Mesenchymal stem cell (in vitro differentiated cells and primary cell): ENCODE measurements at regions not wholly inside any gene's neighbourhood (a gene's known extent, or its start where the extent isn't known, plus 50 kb on each side); places are given as distances from the start of the nearest gene placed in this dataset.

Source experiments
- DNase-seq: peaks from one replicate; pipeline ENCODE4 v3.0.0-alpha.2; 2013
- H2AFZ ChIP-seq: one replicate; pipeline ENCODE4 v1.6.1; 2013; ENCODE audit warnings: low read depth, mild to moderate bottlenecking, control low read depth, inconsistent platforms, low read length, moderate library complexity
- H2AK5ac ChIP-seq: 2 replicates; pipeline ENCODE4 v1.6.1; 2013; ENCODE audit warnings: low read length, moderate library complexity, mild to moderate bottlenecking, inconsistent platforms; ENCODE audit not compliant: severe bottlenecking
- H2BK120ac ChIP-seq: one replicate; pipeline ENCODE4 v1.6.1; 2013; ENCODE audit warnings: low read depth, mild to moderate bottlenecking, inconsistent platforms, low read length, moderate library complexity
- H2BK12ac ChIP-seq, 2 experiments: one replicate each; pipeline ENCODE4 v1.6.1; 2013; ENCODE audit warnings: inconsistent platforms in 2 of 2, low read length in 2 of 2, mild to moderate bottlenecking in 2 of 2, moderate library complexity in 2 of 2, control low read depth in 1 of 2
- H2BK15ac ChIP-seq: one replicate; pipeline ENCODE4 v1.6.1; 2013; ENCODE audit warnings: mild to moderate bottlenecking, low read depth, inconsistent platforms; ENCODE audit not compliant: poor library complexity, severe bottlenecking
- H2BK5ac ChIP-seq: 2 replicates; pipeline ENCODE4 v1.6.1; 2013; ENCODE audit warnings: low read depth, mild to moderate bottlenecking, low read length, control low read depth, inconsistent platforms; ENCODE audit not compliant: poor library complexity, severe bottlenecking
- H3K14ac ChIP-seq, 2 experiments: one replicate each; pipeline ENCODE4 v1.6.1; 2013; ENCODE audit warnings: inconsistent platforms in 2 of 2, low read length in 2 of 2, control low read depth in 1 of 2, mild to moderate bottlenecking in 1 of 2, moderate library complexity in 1 of 2
- H3K18ac ChIP-seq, 2 experiments: one replicate each; pipeline ENCODE4 v1.6.1; 2013; ENCODE audit warnings: inconsistent platforms in 2 of 2, low read length in 2 of 2, control low read depth in 1 of 2, low read depth in 1 of 2, mild to moderate bottlenecking in 1 of 2
- H3K23ac ChIP-seq, 2 experiments: one replicate each; pipeline ENCODE4 v1.6.1; 2013; ENCODE audit warnings: inconsistent platforms in 2 of 2, low read length in 2 of 2, mild to moderate bottlenecking in 2 of 2, moderate library complexity in 2 of 2, control low read depth in 1 of 2
- H3K27ac ChIP-seq: 2 replicates; pipeline ENCODE4 v1.5.1; 2013; ENCODE audit warnings: mild to moderate bottlenecking, moderate library complexity, low read length, control low read depth, inconsistent platforms; ENCODE audit not compliant: poor library complexity, severe bottlenecking
- H3K27me3 ChIP-seq, 2 experiments: 2 replicates each; pipeline versions ENCODE4 v1.6.1 to v1.7.0; 2013; ENCODE audit warnings: low read length in 2 of 2, mild to moderate bottlenecking in 2 of 2, moderate library complexity in 2 of 2, control low read depth in 1 of 2, inconsistent platforms in 1 of 2; ENCODE audit not compliant: control insufficient read depth in 1 of 2, insufficient read depth in 1 of 2
- H3K36me3 ChIP-seq, 2 experiments: 2 replicates each; pipeline versions ENCODE4 v1.6.1 to v1.7.0; 2013; ENCODE audit warnings: low read length in 2 of 2, control low read depth in 1 of 2, inconsistent platforms in 1 of 2, low read depth in 1 of 2, mild to moderate bottlenecking in 1 of 2; ENCODE audit not compliant: insufficient read depth in 2 of 2, control insufficient read depth in 1 of 2
- H3K4ac ChIP-seq, 2 experiments: one replicate each; pipeline ENCODE4 v1.6.1; 2013; ENCODE audit warnings: inconsistent platforms in 2 of 2, low read length in 2 of 2, mild to moderate bottlenecking in 2 of 2, moderate library complexity in 2 of 2, control low read depth in 1 of 2, low read depth in 1 of 2
- H3K4me1 ChIP-seq: 2 replicates; pipeline ENCODE4 v1.6.1; 2013; ENCODE audit warnings: low read depth, low read length, control low read depth; ENCODE audit not compliant: control insufficient read depth, insufficient read depth
- H3K4me2 ChIP-seq: 2 replicates; pipeline ENCODE4 v1.6.1; 2013; ENCODE audit warnings: low read length, mild to moderate bottlenecking, inconsistent platforms; ENCODE audit not compliant: poor library complexity, severe bottlenecking
- H3K4me3 ChIP-seq, 2 experiments: 2 replicates each; pipeline versions ENCODE4 v1.5.1 to v1.7.0; 2013; ENCODE audit warnings: low read length in 2 of 2, mild to moderate bottlenecking in 2 of 2, control low read depth in 1 of 2, low read depth in 1 of 2; ENCODE audit not compliant: insufficient read depth in 1 of 2
- H3K79me1 ChIP-seq: replicated peaks from 2 replicates; pipeline ENCODE4 v1.6.1; 2013; ENCODE audit warnings: mild to moderate bottlenecking, control low read depth, low read length, inconsistent platforms; ENCODE audit not compliant: poor library complexity, severe bottlenecking
- H3K9ac ChIP-seq: 2 replicates; pipeline ENCODE4 v1.7.0; 2013; ENCODE audit warnings: mild to moderate bottlenecking, low read length, moderate library complexity
- H3K9me3 ChIP-seq: 2 replicates; pipeline ENCODE4 v1.7.0; 2013; ENCODE audit warnings: mild to moderate bottlenecking, low read length; ENCODE audit not compliant: control insufficient read depth
- H4K8ac ChIP-seq: one replicate; pipeline ENCODE4 v1.6.1; 2013; ENCODE audit warnings: inconsistent platforms, mild to moderate bottlenecking, low read length, moderate library complexity
- H4K91ac ChIP-seq: one replicate; pipeline ENCODE4 v1.6.1; 2013; ENCODE audit warnings: mild to moderate bottlenecking, low read length, inconsistent platforms
- WGBS: methylation state at CpG from one replicate; pipeline ENCODE4 v1.1.7; 2013; ENCODE audit warnings: mixed read lengths; 5-methylcytosine and 5-hydroxymethylcytosine counted together

GRCh38 chr18:10033016-10033399, 119.2 kb downstream of the VAPA start:
- H3K18ac ChIP-seq: peak overlapping the region in 1 of 2 experiments; percentile 48
- H2BK15ac ChIP-seq: peak overlapping the region; percentile 65
- no peak overlapping the region for H2AK5ac ChIP-seq
- peak overlapping the region; percentile 55 for H4K91ac ChIP-seq
- H3K4me3 ChIP-seq: no peak overlapping the region
- H2BK120ac ChIP-seq: no peak overlapping the region
- no peak overlapping the region for H3K27ac ChIP-seq
- H3K36me3 ChIP-seq: no peaks in the 10 kb centered on the region
- H3K4me2 ChIP-seq: no peak overlapping the region
- peak overlapping the region; percentile 15 to 57 for H2BK12ac ChIP-seq
- H3K4ac ChIP-seq: peak overlapping the region in 1 of 2 experiments; percentile 9
- H2AFZ ChIP-seq: no peak overlapping the region
- no peak overlapping the region for H3K14ac ChIP-seq
- peaks cover 6% of the 10 kb centered on the region for H3K4me1 ChIP-seq
- no peaks in the 10 kb centered on the region for H3K79me1 ChIP-seq
- WGBS: 96% methylated on average over 9 of the region's 9 CpGs
- no peak overlapping the region for H2BK5ac ChIP-seq
- no peaks in the 10 kb centered on the region for H3K9me3 ChIP-seq
- no peak for DNase-seq
- no peaks in the 10 kb centered on the region for H3K27me3 ChIP-seq
- H3K23ac ChIP-seq: no peak overlapping the region
- no peak overlapping the region for H4K8ac ChIP-seq
- no peak overlapping the region for H3K9ac ChIP-seq

DNA sequence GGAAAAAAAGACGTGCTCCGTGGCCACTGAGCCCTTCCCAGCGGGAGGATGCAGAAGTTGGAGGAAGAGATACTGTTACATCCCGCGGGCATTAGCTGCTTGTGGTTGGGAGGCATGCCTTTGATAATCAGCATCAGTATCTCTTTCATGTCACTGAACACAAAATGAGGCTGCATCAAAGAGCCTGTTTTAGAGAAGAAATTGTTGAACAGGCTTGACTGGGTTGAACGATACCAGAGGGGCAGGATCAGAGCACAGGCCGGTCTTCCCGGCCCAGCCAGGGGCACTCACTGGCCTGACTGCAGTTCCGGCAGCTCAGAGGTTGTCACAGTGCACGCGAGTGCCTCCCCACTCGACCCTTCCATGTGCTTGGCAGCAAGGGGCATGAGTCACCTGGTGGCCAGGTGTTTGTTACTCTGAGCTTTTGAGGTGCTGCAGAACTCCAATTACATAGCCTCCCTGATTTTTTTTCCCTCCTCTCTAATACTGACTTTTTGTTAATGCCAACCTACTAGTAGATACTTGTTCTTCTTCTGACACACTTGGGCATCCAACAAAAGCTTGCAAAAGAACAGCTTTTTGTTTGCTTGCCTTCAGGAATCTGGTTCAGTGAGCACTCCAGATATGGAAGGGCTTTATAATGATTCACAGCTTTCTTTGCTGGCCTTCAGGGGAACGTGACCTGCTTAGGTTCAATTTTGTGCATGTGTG, 121.6 kb downstream of the VAPA start:
- H2BK15ac ChIP-seq: peak overlapping the region; percentile 26
- no peak overlapping the region for H3K27ac ChIP-seq
- H2BK120ac ChIP-seq: no peak overlapping the region
- H3K27me3 ChIP-seq: no peaks in the 10 kb centered on the region
- no peak for DNase-seq
- WGBS: 72% methylated on average over 11 of the region's 13 CpGs
- H3K4me2 ChIP-seq: no peak overlapping the region
- H3K36me3 ChIP-seq: no peaks in the 10 kb centered on the region
- no peak overlapping the region for H2AK5ac ChIP-seq
- H2BK5ac ChIP-seq: no peak overlapping the region
- H4K8ac ChIP-seq: peak overlapping the region; percentile 89
- peak overlapping the region; percentile 80 to 84 for H3K4ac ChIP-seq
- peaks cover 6% of the 10 kb centered on the region for H3K4me1 ChIP-seq
- H3K9ac ChIP-seq: peak overlapping the region; percentile 27
- H2BK12ac ChIP-seq: peak overlapping the region; percentile 85 to 100
- H3K18ac ChIP-seq: peak overlapping the region; percentile 69 to 82
- no peak overlapping the region for H3K23ac ChIP-seq
- peak overlapping the region; percentile 30 for H2AFZ ChIP-seq
- no peaks in the 10 kb centered on the region for H3K79me1 ChIP-seq
- no peaks in the 10 kb centered on the region for H3K9me3 ChIP-seq
- H4K91ac ChIP-seq: peak overlapping the region; percentile 94
- peak overlapping the region in 1 of 2 experiments; percentile 14 for H3K4me3 ChIP-seq
- H3K14ac ChIP-seq: peak overlapping the region in 1 of 2 experiments; percentile 98

GRCh38 chr18:10036479-10036878, 122.7 kb downstream of the VAPA start:
- Histone ChIP-seq H3K4me3 (no peak overlapping the region), H3K36me3 (no peaks in the 10 kb centered on the region)

DNA sequence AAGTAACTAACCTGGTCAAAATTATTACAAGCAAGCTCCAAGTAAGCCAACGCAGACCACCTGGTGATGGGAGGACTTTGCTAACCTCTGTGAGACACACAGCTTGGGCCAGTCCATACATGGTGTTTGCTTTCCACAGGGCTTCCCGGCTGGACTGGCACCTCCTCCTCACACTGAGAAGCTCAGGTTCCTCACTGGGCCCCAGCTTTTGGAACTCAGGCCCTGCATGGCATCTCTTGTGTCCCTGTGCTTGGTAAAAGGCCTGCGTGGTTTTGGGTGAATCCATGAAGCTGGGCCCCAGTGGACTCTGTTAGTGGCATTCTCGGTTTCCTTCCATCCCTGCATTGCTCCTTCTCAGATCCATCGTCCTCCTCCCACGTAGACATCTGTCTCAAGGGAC, 123.4 kb downstream of the VAPA start:
- peaks cover 6% of the 10 kb centered on the region for H3K9me3 ChIP-seq
- 99% methylated on average over 6 of the region's 6 CpGs for WGBS
- peak overlapping the region; percentile 3 to 29 for H3K4ac ChIP-seq

More at GRCh38 chr18:10036479-10036878, 122.7 kb downstream of the VAPA start:
- peak overlapping the region in 1 of 2 experiments; percentile 91 for H2BK12ac ChIP-seq
- no peak overlapping the region for H4K8ac ChIP-seq
- H3K79me1 ChIP-seq: no peaks in the 10 kb centered on the region
- no peak overlapping the region for H4K91ac ChIP-seq
- no peak overlapping the region for H2AFZ ChIP-seq
- peak overlapping the region in 1 of 2 experiments; percentile 1 for H3K18ac ChIP-seq
- 74% methylated on average over 4 of the region's 6 CpGs for WGBS
- H3K4me1 ChIP-seq: peaks cover 6% of the 10 kb centered on the region
- no peak overlapping the region for H2BK120ac ChIP-seq
- no peak overlapping the region for H2BK15ac ChIP-seq
- H3K4ac ChIP-seq: no peak overlapping the region
- no peak overlapping the region for H3K9ac ChIP-seq
- no peaks in the 10 kb centered on the region for H3K9me3 ChIP-seq
- no peak overlapping the region for H3K23ac ChIP-seq
- H2BK5ac ChIP-seq: no peak overlapping the region
- H3K27ac ChIP-seq: no peak overlapping the region
- no peak overlapping the region for H2AK5ac ChIP-seq
- H3K4me2 ChIP-seq: no peak overlapping the region
- peak; percentile 32 for DNase-seq
- H3K14ac ChIP-seq: no peak overlapping the region
- no peaks in the 10 kb centered on the region for H3K27me3 ChIP-seq

More for the DNA sequence above, 123.4 kb downstream of the VAPA start:
- peak overlapping the region; percentile 56 for H2BK120ac ChIP-seq
- peaks cover 6% of the 10 kb centered on the region for H3K4me1 ChIP-seq
- H3K36me3 ChIP-seq: no peaks in the 10 kb centered on the region
- no peak overlapping the region for H2BK5ac ChIP-seq
- no peak overlapping the region for H2AFZ ChIP-seq
- H3K4me3 ChIP-seq: no peak overlapping the region
- H3K4me2 ChIP-seq: no peak overlapping the region
- no peak overlapping the region for H3K9ac ChIP-seq
- no peak overlapping the region for H4K8ac ChIP-seq
- H4K91ac ChIP-seq: peak overlapping the region; percentile 92
- no peaks in the 10 kb centered on the region for H3K27me3 ChIP-seq
- H3K79me1 ChIP-seq: no peaks in the 10 kb centered on the region
- peak overlapping the region; percentile 21 for H2BK15ac ChIP-seq
- H3K18ac ChIP-seq: peak overlapping the region; percentile 71 to 75
- no peak overlapping the region for H3K23ac ChIP-seq
- DNase-seq: no peak
- H3K27ac ChIP-seq: no peak overlapping the region
- no peak overlapping the region for H2AK5ac ChIP-seq
- peak overlapping the region; percentile 43 to 93 for H2BK12ac ChIP-seq
- H3K14ac ChIP-seq: no peak overlapping the region
